AML-193 (cell line): ENCODE measurements at regions not wholly inside any gene's neighbourhood (a gene's known extent, or its start where the extent isn't known, plus 50 kb on each side); places are given as distances from the start of the nearest gene placed in this dataset.
"Not testable (repeated sequence)": the region's sequence is repeated elsewhere in the genome, so short reads cannot be mapped to it uniquely, and the experiment has no call there.

ENCODE experiments used
- DNase-seq, 2 experiments: peaks; one replicate each; lab custom pipeline; 2025; lab: John Stamatoyannopoulos, UW

- DNase-seq = no peak
These were observed 890.4 kb downstream of the TRIB2 start for GRCh38 chr2:13607139-13607538.

GRCh38 chr2:13611939-13612338, 895.2 kb downstream of the TRIB2 start:
- no peak for DNase-seq

GRCh38 chr2:13616059-13616458, 899.3 kb downstream of the TRIB2 start:
- DNase-seq = no peak

- DNase-seq = no peak
These were observed 899.9 kb downstream of the TRIB2 start for GRCh38 chr2:13616616-13617015.

GRCh38 chr2:13628122-13628521, 911.4 kb downstream of the TRIB2 start:
- no peak for DNase-seq

- no peak for DNase-seq
These were observed 921.4 kb downstream of the TRIB2 start for GRCh38 chr2:13638181-13638580.

GRCh38 chr2:13649918-13650317, 933.2 kb downstream of the TRIB2 start:
- no peak for DNase-seq

- no peak for DNase-seq
These were observed 933.9 kb downstream of the TRIB2 start for GRCh38 chr2:13650586-13651180.

GRCh38 chr2:13651684-13652131, 935.0 kb downstream of the TRIB2 start:
- DNase-seq = no peak

- DNase-seq = no peak
These were observed 936.0 kb downstream of the TRIB2 start for GRCh38 chr2:13652531-13653313.

GRCh38 chr2:13654416-13654815, 937.7 kb downstream of the TRIB2 start:
- no peak for DNase-seq

GRCh38 chr2:13660231-13660630, 943.5 kb downstream of the TRIB2 start:
- no peak for DNase-seq

GRCh38 chr2:13662055-13662454, 945.3 kb downstream of the TRIB2 start:
- no peak for DNase-seq

GRCh38 chr2:13666582-13667414, 950.1 kb downstream of the TRIB2 start:
- no peak for DNase-seq

- no peak for DNase-seq
These were observed 950.6 kb downstream of the TRIB2 start for GRCh38 chr2:13667415-13667757.

GRCh38 chr2:13669607-13670006, 952.9 kb downstream of the TRIB2 start:
- DNase-seq = no peak

- DNase-seq = not testable (repeated sequence)
These were observed 957.1 kb downstream of the TRIB2 start for GRCh38 chr2:13673821-13674220.

- no peak for DNase-seq
These were observed 956.2 kb upstream of the LRATD1 start for GRCh38 chr2:13676269-13676668.

- no peak for DNase-seq
These were observed 950.6 kb upstream of the LRATD1 start for GRCh38 chr2:13681936-13682335.

GRCh38 chr2:13682540-13683272, 949.8 kb upstream of the LRATD1 start:
- no peak for DNase-seq

GRCh38 chr2:13686262-13686661, 946.3 kb upstream of the LRATD1 start:
- DNase-seq = no peak

- DNase-seq = no peak
These were observed 937.8 kb upstream of the LRATD1 start for GRCh38 chr2:13694673-13695072.
